ENCODE measurements at regions not wholly inside any gene's neighbourhood (a gene's known extent, or its start where the extent isn't known, plus 50 kb on each side); places are given as distances from the start of the nearest gene placed in this dataset.

DNA sequence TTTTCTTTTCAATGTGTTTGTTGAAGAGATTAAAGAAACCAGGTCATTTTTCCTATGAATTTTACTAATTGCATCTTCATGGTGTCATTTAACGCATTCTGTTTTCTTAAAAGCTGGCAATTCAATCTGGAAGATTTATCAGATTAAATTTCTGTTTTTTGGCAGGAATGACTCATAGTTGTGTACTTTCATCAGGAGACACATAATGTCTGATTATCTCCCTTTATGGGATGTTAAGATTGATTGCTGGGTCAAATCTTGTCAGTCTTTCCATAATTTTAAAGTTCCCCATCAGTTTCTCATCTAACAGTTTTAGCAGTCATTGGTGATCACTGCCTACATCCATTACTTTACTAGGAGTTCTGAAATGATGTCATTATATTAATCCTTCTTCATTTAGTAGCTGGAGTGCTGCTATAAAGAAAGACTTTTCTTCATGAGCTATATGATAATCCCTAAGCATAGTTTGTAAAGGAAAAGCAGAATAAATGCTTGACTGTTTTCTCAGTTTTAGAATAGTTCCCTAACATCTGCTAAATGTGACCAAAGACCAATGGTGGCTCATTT is 72.8 kb upstream of the MAP10 start:
- TF ChIP-seq TCF7L2 (IDR thresholded peaks at IDR 0.05; ENCODE audit: borderline replicate concordance, extremely low read depth, insufficient read depth, insufficient read length) (no peak), YY1 (IDR thresholded peaks at IDR 0.05; ENCODE audit: extremely low read depth, insufficient replicate concordance, low read depth, low read length) (no peak)
- TF ChIP-seq, protein P1, sequence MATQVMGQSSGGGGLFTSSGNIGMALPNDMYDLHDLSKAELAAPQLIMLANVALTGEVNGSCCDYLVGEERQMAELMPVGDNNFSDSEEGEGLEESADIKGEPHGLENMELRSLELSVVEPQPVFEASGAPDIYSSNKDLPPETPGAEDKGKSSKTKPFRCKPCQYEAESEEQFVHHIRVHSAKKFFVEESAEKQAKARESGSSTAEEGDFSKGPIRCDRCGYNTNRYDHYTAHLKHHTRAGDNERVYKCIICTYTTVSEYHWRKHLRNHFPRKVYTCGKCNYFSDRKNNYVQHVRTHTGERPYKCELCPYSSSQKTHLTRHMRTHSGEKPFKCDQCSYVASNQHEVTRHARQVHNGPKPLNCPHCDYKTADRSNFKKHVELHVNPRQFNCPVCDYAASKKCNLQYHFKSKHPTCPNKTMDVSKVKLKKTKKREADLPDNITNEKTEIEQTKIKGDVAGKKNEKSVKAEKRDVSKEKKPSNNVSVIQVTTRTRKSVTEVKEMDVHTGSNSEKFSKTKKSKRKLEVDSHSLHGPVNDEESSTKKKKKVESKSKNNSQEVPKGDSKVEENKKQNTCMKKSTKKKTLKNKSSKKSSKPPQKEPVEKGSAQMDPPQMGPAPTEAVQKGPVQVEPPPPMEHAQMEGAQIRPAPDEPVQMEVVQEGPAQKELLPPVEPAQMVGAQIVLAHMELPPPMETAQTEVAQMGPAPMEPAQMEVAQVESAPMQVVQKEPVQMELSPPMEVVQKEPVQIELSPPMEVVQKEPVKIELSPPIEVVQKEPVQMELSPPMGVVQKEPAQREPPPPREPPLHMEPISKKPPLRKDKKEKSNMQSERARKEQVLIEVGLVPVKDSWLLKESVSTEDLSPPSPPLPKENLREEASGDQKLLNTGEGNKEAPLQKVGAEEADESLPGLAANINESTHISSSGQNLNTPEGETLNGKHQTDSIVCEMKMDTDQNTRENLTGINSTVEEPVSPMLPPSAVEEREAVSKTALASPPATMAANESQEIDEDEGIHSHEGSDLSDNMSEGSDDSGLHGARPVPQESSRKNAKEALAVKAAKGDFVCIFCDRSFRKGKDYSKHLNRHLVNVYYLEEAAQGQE (IDR thresholded peaks at IDR 0.05; ENCODE audit: low read depth), result no peak
